ENCODE measurements at regions not wholly inside any gene's neighbourhood (a gene's known extent, or its start where the extent isn't known, plus 50 kb on each side); places are given as distances from the start of the nearest gene placed in this dataset.
A peak's percentile ranks its signal among the peaks of the same experiment; 100 is the strongest.
"Not testable (repeated sequence)": the region's sequence is repeated elsewhere in the genome, so short reads cannot be mapped to it uniquely, and the experiment has no call there.

- H3K9me3 Mint-ChIP-seq; H3K27me3 Mint-ChIP-seq (ENCODE audit: low read depth): not testable (repeated sequence)
Observed at GRCh38 chr1:117314951-117315350, 52.3 kb upstream of the MAN1A2 start.

GRCh38 chr1:117313555-117313954, 53.7 kb upstream of the MAN1A2 start:
- no peak for DNase-seq
- H3K36me3 Mint-ChIP-seq (ENCODE audit: insufficient read depth in 2 of 2): peaks cover 0 to 2% of the 10 kb centered on the region in 2 donors
- H3K27ac Mint-ChIP-seq: no peak overlapping the region
- no peaks in the 10 kb centered on the region for H3K4me1 Mint-ChIP-seq (ENCODE audit: low read depth)
- H3K4me3 Mint-ChIP-seq: no peak overlapping the region
- H3K9me3 Mint-ChIP-seq: no peaks in the 10 kb centered on the region
- H3K27me3 Mint-ChIP-seq (ENCODE audit: low read depth): no peaks in the 10 kb centered on the region
- no peak for ATAC-seq (replicated peaks in 1 of 2)

More at GRCh38 chr1:117314951-117315350, 52.3 kb upstream of the MAN1A2 start:
- H3K4me3 Mint-ChIP-seq; DNase-seq; H3K4me1 Mint-ChIP-seq (ENCODE audit: low read depth); H3K27ac Mint-ChIP-seq; ATAC-seq (replicated peaks in 1 of 2); H3K36me3 Mint-ChIP-seq (ENCODE audit: insufficient read depth in 2 of 2): not testable (repeated sequence)

GRCh38 chr1:117312453-117313138, 54.7 kb upstream of the MAN1A2 start:
- Mint-ChIP-seq H3K36me3 (ENCODE audit: insufficient read depth in 2 of 2) (no peaks in the 10 kb centered on the region), H3K4me1 (ENCODE audit: low read depth) (no peaks in the 10 kb centered on the region), H3K9me3 (no peaks in the 10 kb centered on the region), H3K4me3 (no peak overlapping the region), H3K27ac (no peak overlapping the region), H3K27me3 (ENCODE audit: low read depth) (no peaks in the 10 kb centered on the region)
- DNase-seq (peak in 1 of 2 donors; percentile 5), ATAC-seq (replicated peaks in 1 of 2) (peak in 1 of 2 donors; percentile 41)

- Mint-ChIP-seq H3K4me1 (ENCODE audit: low read depth) (no peaks in the 10 kb centered on the region), H3K9me3 (no peaks in the 10 kb centered on the region), H3K27me3 (ENCODE audit: low read depth) (no peaks in the 10 kb centered on the region), H3K27ac (no peak overlapping the region), H3K36me3 (ENCODE audit: insufficient read depth in 2 of 2) (no peaks in the 10 kb centered on the region), H3K4me3 (no peak overlapping the region)
- DNase-seq: peak in 1 of 2 donors; percentile 7
- peak; percentile 41 to 89 for ATAC-seq (replicated peaks in 1 of 2)
Observed at GRCh38 chr1:117308311-117308916, 58.8 kb upstream of the MAN1A2 start.

- DNase-seq (no peak), ATAC-seq (replicated peaks in 1 of 2) (no peak)
- Mint-ChIP-seq H3K36me3 (ENCODE audit: insufficient read depth in 2 of 2) (no peaks in the 10 kb centered on the region), H3K27ac (no peak overlapping the region), H3K9me3 (peaks cover 0 to 1% of the 10 kb centered on the region in 2 donors), H3K27me3 (ENCODE audit: low read depth) (no peaks in the 10 kb centered on the region), H3K4me1 (ENCODE audit: low read depth) (no peaks in the 10 kb centered on the region), H3K4me3 (no peak overlapping the region)
Observed at GRCh38 chr1:117301901-117302300, 65.3 kb upstream of the MAN1A2 start.

GRCh38 chr1:117300183-117300582, 67.1 kb upstream of the MAN1A2 start:
- H3K27ac Mint-ChIP-seq; H3K4me1 Mint-ChIP-seq (ENCODE audit: low read depth); ATAC-seq (replicated peaks in 1 of 2); DNase-seq; H3K36me3 Mint-ChIP-seq (ENCODE audit: insufficient read depth in 2 of 2); H3K9me3 Mint-ChIP-seq; H3K4me3 Mint-ChIP-seq; H3K27me3 Mint-ChIP-seq (ENCODE audit: low read depth): not testable (repeated sequence)

GRCh38 chr1:117295001-117295400, 72.2 kb upstream of the MAN1A2 start:
- H3K4me1 Mint-ChIP-seq (ENCODE audit: low read depth): no peaks in the 10 kb centered on the region
- ATAC-seq (replicated peaks in 1 of 2) (no peak), DNase-seq (no peak)
- H3K27ac Mint-ChIP-seq: no peak overlapping the region
- H3K36me3 Mint-ChIP-seq (ENCODE audit: insufficient read depth in 2 of 2): no peaks in the 10 kb centered on the region
- H3K4me3 Mint-ChIP-seq: no peak overlapping the region
- no peaks in the 10 kb centered on the region for H3K27me3 Mint-ChIP-seq (ENCODE audit: low read depth)
- H3K9me3 Mint-ChIP-seq: no peaks in the 10 kb centered on the region

- H3K4me3 Mint-ChIP-seq: no peak overlapping the region
- H3K27me3 Mint-ChIP-seq (ENCODE audit: low read depth): no peaks in the 10 kb centered on the region
- no peak for ATAC-seq (replicated peaks in 1 of 2)
- no peak overlapping the region for H3K27ac Mint-ChIP-seq
- no peaks in the 10 kb centered on the region for H3K4me1 Mint-ChIP-seq (ENCODE audit: low read depth)
- no peaks in the 10 kb centered on the region for H3K36me3 Mint-ChIP-seq (ENCODE audit: insufficient read depth in 2 of 2)
- no peaks in the 10 kb centered on the region for H3K9me3 Mint-ChIP-seq
- DNase-seq: no peak
Observed at GRCh38 chr1:117290890-117291289, 76.4 kb upstream of the MAN1A2 start.

- H3K27me3 Mint-ChIP-seq (ENCODE audit: low read depth): no peaks in the 10 kb centered on the region
- ATAC-seq (replicated peaks in 1 of 2) (no peak), DNase-seq (no peak)
- H3K36me3 Mint-ChIP-seq (ENCODE audit: insufficient read depth in 2 of 2): no peaks in the 10 kb centered on the region
- no peak overlapping the region for H3K4me3 Mint-ChIP-seq
- H3K27ac Mint-ChIP-seq: no peak overlapping the region
- no peaks in the 10 kb centered on the region for H3K9me3 Mint-ChIP-seq
- H3K4me1 Mint-ChIP-seq (ENCODE audit: low read depth): no peaks in the 10 kb centered on the region
Observed at GRCh38 chr1:117289316-117289870, 77.9 kb upstream of the MAN1A2 start.

- ATAC-seq (replicated peaks in 1 of 2) (no peak), DNase-seq (no peak)
- Mint-ChIP-seq H3K9me3 (no peaks in the 10 kb centered on the region), H3K36me3 (ENCODE audit: insufficient read depth in 2 of 2) (no peaks in the 10 kb centered on the region), H3K27me3 (ENCODE audit: low read depth) (no peaks in the 10 kb centered on the region), H3K27ac (no peak overlapping the region), H3K4me1 (ENCODE audit: low read depth) (no peaks in the 10 kb centered on the region), H3K4me3 (no peak overlapping the region)
Observed at GRCh38 chr1:117286562-117286961, 75.8 kb upstream of the VTCN1 start.

- Mint-ChIP-seq H3K9me3 (no peaks in the 10 kb centered on the region), H3K4me1 (ENCODE audit: low read depth) (no peaks in the 10 kb centered on the region), H3K27me3 (ENCODE audit: low read depth) (no peaks in the 10 kb centered on the region), H3K36me3 (ENCODE audit: insufficient read depth in 2 of 2) (no peaks in the 10 kb centered on the region), H3K27ac (no peak overlapping the region), H3K4me3 (no peak overlapping the region)
- no peak for ATAC-seq (replicated peaks in 1 of 2)
- DNase-seq: no peak
Observed at GRCh38 chr1:117286145-117286544, 75.4 kb upstream of the VTCN1 start.

GRCh38 chr1:117284399-117285215, 73.9 kb upstream of the VTCN1 start:
- H3K9me3 Mint-ChIP-seq: no peaks in the 10 kb centered on the region
- H3K36me3 Mint-ChIP-seq (ENCODE audit: insufficient read depth in 2 of 2): no peaks in the 10 kb centered on the region
- no peak for ATAC-seq (replicated peaks in 1 of 2)
- H3K4me1 Mint-ChIP-seq (ENCODE audit: low read depth): no peaks in the 10 kb centered on the region
- H3K27ac Mint-ChIP-seq: no peak overlapping the region
- no peaks in the 10 kb centered on the region for H3K27me3 Mint-ChIP-seq (ENCODE audit: low read depth)
- H3K4me3 Mint-ChIP-seq: no peak overlapping the region
- DNase-seq: no peak

GRCh38 chr1:117278531-117278930, 67.8 kb upstream of the VTCN1 start:
- Mint-ChIP-seq H3K27ac (no peak overlapping the region), H3K9me3 (peaks cover 0 to 2% of the 10 kb centered on the region in 2 donors), H3K4me1 (ENCODE audit: low read depth) (no peaks in the 10 kb centered on the region), H3K4me3 (no peak overlapping the region), H3K36me3 (ENCODE audit: insufficient read depth in 2 of 2) (no peaks in the 10 kb centered on the region), H3K27me3 (ENCODE audit: low read depth) (no peaks in the 10 kb centered on the region)
- DNase-seq (no peak), ATAC-seq (replicated peaks in 1 of 2) (no peak)

Data from activated T-cell treated with anti-CD3 and anti-CD28 coated beads, Interleukin-2, amount 50 U/mL, for 72 hours (primary cell).